Neural crest cell (in vitro differentiated cells): ENCODE measurements at regions not wholly inside any gene's neighbourhood (a gene's known extent, or its start where the extent isn't known, plus 50 kb on each side); places are given as distances from the start of the nearest gene placed in this dataset.

Experiments
- DNase-seq: peaks from one replicate; pipeline ENCODE4 v3.0.0; 2021; ENCODE audit warnings: low read depth, mixed read lengths, low spot score
- H3K27ac Mint-ChIP-seq: one replicate; pipeline ENCODE4 v1.8.0; 2021; ENCODE audit warnings: mild to moderate bottlenecking, mixed read lengths; ENCODE audit not compliant: unreplicated experiment
- H3K27me3 Mint-ChIP-seq: 2 replicates; pipeline ENCODE4 v1.8.0; 2021; ENCODE audit warnings: low read depth, mild to moderate bottlenecking, mixed read lengths
- H3K36me3 Mint-ChIP-seq: 2 replicates; pipeline ENCODE4 v1.8.0; 2021; ENCODE audit warnings: low read depth, mild to moderate bottlenecking, mixed read lengths
- H3K4me1 Mint-ChIP-seq: 2 replicates; pipeline ENCODE4 v1.8.0; 2021; ENCODE audit warnings: mixed read lengths
- H3K4me3 Mint-ChIP-seq: one replicate; pipeline ENCODE4 v1.8.0; 2021; ENCODE audit warnings: mild to moderate bottlenecking, mixed read lengths
- H3K9me3 Mint-ChIP-seq: 2 replicates; pipeline ENCODE4 v1.8.0; 2021; ENCODE audit warnings: mixed read lengths
- CTCF ChIP-seq: fragments of 200-600 bp; sonication (generic); conservative IDR thresholded peaks from 2 replicates; pipeline ENCODE4 v1.5.0; 2021; ENCODE audit warnings: antibody characterized with exemption, mild to moderate bottlenecking

GRCh38 chr10:78757344-78757925 is 311.3 kb upstream of the ZMIZ1 start:
- no peak for TF ChIP-seq CTCF
- H3K9me3 Mint-ChIP-seq = no peaks in the 10 kb centered on the region
- no peaks in the 10 kb centered on the region for H3K27me3 Mint-ChIP-seq
- no peak for DNase-seq
- H3K4me1 Mint-ChIP-seq = peaks cover 57% of the 10 kb centered on the region
- no peak overlapping the region for H3K4me3 Mint-ChIP-seq
- no peaks in the 10 kb centered on the region for H3K36me3 Mint-ChIP-seq
- H3K27ac Mint-ChIP-seq = peak overlapping the region; percentile 76

GRCh38 chr10:78758176-78758575 is 310.6 kb upstream of the ZMIZ1 start:
- Mint-ChIP-seq H3K36me3 (no peaks in the 10 kb centered on the region), H3K27ac (no peak overlapping the region), H3K4me3 (no peak overlapping the region), H3K9me3 (no peaks in the 10 kb centered on the region), H3K4me1 (peaks cover 54% of the 10 kb centered on the region), H3K27me3 (no peaks in the 10 kb centered on the region)
- no peak for DNase-seq
- TF ChIP-seq CTCF = no peak

GRCh38 chr10:78759456-78760120 is 309.2 kb upstream of the ZMIZ1 start:
- H3K36me3 Mint-ChIP-seq = no peaks in the 10 kb centered on the region
- no peaks in the 10 kb centered on the region for H3K9me3 Mint-ChIP-seq
- no peak overlapping the region for H3K4me3 Mint-ChIP-seq
- H3K4me1 Mint-ChIP-seq = peaks cover 49% of the 10 kb centered on the region
- no peak for DNase-seq
- TF ChIP-seq CTCF = no peak
- H3K27me3 Mint-ChIP-seq = no peaks in the 10 kb centered on the region
- no peak overlapping the region for H3K27ac Mint-ChIP-seq

- peaks cover 38% of the 10 kb centered on the region for H3K4me1 Mint-ChIP-seq
- H3K9me3 Mint-ChIP-seq = no peaks in the 10 kb centered on the region
- H3K36me3 Mint-ChIP-seq = no peaks in the 10 kb centered on the region
- DNase-seq = no peak
- no peak for TF ChIP-seq CTCF
- H3K27ac Mint-ChIP-seq = peak overlapping the region; percentile 70
- no peaks in the 10 kb centered on the region for H3K27me3 Mint-ChIP-seq
- no peak overlapping the region for H3K4me3 Mint-ChIP-seq
Measured at GRCh38 chr10:78760463-78761310, 308.1 kb upstream of the ZMIZ1 start.

GRCh38 chr10:78761311-78761781 is 307.4 kb upstream of the ZMIZ1 start:
- Mint-ChIP-seq H3K27ac (no peak overlapping the region), H3K9me3 (no peaks in the 10 kb centered on the region), H3K36me3 (no peaks in the 10 kb centered on the region), H3K4me3 (no peak overlapping the region), H3K27me3 (no peaks in the 10 kb centered on the region), H3K4me1 (peaks cover 32% of the 10 kb centered on the region)
- TF ChIP-seq CTCF = no peak
- no peak for DNase-seq
